Activated CD4-positive, alpha-beta T cell treated with anti-CD3 and anti-CD28 coated beads for 4 hours (primary cell): ENCODE measurements at regions not wholly inside any gene's neighbourhood (a gene's known extent, or its start where the extent isn't known, plus 50 kb on each side); places are given as distances from the start of the nearest gene placed in this dataset.
"Not testable (repeated sequence)": the region's sequence is repeated elsewhere in the genome, so short reads cannot be mapped to it uniquely, and the experiment has no call there.

Experiments
- DNase-seq, 2 donors: peaks; one replicate each; pipeline ENCODE4 v3.0.0-alpha.2; 2020

DNA sequence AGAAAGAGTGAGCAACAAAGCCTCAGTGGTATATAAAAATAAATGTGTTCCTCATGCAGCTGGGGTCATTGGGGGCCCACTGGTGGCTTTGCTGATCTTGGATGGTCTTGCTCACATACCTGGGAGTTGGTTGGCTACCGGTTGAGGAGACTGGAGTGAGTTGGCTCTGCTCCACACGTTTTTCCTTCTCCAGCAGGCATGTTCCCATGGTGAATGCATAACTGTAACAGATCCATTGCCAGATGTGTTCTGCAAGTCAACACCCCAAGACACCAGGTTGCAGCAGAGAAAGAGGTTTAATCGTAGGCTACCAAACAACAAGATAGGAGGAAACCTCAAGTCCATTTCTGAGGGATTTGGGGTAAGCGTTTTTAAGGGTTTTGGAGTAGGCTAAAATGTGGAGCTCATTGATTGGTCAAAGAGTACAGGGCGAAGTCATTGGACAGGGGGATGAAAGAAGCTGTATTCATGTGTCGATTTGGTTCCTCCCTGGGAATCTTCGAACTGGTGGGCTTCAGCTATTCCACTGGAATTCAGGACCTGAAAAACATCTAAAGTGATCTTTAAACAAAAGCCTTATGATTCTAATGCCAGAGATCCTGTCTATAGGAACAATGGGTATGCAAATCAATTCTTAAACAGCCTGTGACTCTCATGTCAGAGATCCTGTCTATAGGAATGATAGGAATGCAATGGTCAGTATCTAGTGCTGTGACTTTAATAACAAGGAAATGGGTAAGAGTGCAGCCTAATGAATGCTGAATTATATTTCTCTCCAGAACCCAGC is 467.5 kb upstream of the C16orf82 start:
- DNase-seq: no peak

DNA sequence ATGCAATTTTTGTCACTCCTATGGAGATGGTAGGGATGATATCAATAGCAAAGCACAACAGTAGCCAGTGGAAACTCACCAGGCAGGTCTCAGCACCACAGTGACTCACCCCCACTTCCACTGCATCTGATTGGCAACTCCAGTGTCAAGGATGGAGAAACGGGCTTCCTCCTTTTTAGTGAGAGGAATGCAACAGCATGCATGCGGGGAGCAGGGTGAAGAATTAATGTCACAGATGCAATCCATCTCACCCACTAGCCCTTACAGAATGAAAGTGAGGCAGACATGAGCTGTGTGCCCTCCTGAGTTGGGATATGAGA is 467.0 kb upstream of the C16orf82 start:
- no peak for DNase-seq

DNA sequence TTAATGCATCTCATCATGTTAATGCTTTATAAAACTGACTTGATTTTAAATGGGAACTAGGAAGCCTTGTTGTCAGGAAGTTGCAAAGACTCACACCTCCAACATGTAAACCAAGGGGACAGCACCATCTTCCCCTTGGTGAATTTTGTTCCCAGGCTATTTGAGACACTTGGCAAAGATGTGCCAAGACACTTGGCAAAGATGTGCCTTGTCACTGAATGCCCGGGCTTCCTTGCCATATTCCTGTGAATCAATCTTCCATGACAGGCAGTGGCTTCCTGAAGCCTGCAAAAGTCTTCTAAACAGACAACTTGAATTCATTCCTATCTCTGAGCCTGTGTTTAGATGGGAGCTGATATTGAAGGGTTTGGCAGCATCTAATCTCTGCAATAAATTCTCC is 465.4 kb upstream of the C16orf82 start:
- no peak for DNase-seq

DNA sequence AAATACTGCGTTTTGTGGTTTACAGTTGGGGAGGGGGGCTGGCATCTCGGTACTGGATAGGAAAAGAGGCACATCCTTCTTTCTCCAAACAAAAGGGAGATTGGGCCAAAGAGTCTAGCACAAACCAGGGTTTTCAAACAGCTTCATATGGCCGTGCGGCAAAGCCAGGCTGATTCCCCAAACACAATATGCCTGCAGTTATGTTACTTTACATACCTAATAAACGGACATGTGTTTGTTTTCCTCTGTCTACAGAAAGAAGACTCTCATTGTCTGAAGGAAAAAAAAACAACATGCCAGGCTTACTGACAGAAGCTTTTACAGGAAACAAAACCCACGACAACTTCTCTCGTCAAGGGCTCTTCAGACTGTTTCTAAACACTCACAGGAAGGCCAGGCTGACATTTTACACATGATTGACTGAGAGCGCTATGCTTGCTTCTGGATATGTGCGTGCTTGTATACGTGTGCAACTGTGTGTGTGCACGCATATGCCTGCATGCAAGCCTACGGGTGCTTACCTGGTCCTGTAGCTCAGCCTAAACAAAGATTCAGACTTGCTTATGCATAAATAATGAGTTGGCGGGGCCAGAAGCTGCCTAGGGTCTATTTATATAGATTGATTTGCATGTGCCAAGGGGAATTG is 461.0 kb upstream of the C16orf82 start:
- no peak for DNase-seq

DNA sequence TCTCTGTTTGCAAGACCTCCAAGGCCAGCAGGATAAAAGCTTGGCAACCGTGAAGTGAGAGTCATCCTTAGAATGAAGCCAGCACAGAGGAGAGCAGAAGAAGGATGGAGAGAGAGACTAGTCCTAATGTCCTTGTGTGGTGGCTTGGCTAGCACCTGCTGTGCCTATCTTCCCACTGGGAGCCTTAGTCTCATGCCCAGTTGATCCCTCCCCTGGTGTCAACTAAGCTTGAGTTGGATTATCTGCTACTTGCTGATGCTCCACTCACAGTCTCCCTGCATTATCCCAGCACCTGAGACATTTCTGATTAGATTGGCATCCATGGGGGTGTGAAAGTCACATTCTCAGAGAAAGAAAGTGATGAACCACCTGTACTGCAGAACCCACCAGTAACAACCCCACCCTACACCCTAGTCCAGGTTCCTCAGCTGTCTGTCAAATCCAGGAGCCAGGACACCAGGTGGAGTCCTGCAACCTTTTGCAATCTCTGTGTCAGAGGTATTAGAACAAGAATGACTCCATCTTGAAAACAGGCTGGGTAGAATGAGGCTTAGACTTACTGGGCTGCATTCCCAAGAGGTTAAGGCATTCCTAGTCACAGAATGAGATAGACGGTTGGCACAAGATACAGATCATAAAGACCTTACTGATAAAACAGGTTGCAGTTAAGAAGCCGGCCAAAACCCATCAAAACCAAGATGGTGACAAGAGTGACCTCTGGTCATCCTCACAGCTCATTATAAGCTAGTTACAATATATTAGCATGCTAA is 460.2 kb upstream of the C16orf82 start:
- no peak for DNase-seq

DNA sequence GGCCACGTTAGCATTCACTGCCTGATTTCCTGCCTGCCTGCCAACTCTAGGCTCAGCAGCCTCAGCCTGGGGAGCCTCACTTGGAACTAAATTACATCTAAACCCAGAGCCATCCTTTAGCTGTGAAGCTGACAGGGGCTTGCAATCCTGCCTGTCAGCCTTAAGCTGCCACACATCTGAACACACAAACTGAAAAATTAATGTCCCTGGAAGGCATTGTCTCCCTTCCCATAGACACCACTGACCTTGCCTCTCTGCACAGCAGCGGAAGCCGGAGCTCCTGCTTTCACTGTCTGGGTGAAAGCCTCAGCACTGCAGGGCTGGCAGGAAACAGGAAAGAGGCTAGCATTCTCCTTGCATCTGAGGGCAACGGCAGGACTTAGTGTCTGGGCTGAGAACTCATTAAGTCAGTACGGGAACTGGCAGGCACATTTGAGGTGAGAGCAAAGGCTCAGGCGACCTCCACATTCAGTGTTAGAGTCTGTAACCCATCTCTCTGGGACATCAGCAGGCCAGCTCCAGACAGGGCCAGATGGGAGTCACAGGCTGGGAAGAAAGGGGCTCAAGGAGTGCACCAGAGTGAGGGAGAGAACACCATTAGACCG is 452.4 kb upstream of the C16orf82 start:
- no peak for DNase-seq

DNA sequence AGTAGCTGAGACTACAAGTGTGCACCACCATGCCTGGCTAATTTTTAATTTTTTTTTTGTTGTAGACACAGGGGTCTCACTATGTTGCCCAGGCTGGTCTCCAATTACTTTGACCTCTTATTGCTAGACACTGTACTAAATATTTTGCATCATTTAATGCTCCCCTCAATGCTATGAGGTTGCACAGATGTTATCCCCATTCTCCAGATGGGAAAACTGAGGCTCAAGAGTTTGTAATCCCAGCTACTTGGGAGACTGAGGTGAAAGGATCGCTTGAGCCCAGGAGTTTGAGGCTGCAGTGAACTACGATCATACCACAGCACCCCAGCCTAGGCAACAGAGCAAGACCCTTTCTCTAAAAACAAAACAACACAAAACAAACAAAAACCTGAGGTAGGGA is 443.3 kb upstream of the C16orf82 start:
- DNase-seq: no peak

DNA sequence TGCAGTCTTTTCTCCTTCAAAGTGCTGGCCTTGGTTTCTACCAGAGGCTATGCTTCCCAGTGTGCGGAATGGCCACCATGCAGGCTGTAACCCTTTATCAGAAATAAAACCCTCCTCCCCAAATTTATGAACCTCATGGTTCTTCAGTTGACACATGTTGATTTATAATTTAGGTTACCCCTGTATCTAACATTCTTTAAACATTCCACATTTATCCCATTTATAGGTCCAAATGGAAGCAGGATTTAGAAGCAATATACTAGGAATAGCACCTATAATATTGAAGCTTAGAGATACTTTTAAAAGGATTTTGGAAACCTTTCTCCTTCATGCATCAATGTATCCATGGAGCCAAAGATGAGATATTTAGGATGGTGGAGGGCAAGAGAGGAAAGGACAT is 438.8 kb upstream of the C16orf82 start:
- DNase-seq: no peak

DNA sequence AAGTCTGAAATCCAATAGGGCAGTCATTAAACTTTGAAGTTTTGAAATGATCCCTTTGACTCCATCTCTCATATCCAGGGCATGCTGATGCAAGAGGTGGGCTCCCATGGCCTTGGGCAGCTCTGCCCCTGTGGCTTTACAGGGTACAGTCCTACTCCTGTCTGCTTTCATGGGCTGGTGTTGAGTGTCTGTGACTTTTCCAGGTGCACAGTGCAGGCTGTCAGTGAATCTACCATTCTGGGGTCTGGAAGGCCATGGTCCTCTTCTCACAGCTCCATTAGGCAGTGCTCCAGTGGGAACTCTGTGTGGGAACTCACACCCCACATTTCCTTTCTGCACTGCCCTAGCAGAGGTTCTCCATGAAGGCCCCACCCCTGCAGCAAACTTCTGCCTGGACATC is 435.4 kb upstream of the C16orf82 start:
- not testable (repeated sequence) for DNase-seq

DNA sequence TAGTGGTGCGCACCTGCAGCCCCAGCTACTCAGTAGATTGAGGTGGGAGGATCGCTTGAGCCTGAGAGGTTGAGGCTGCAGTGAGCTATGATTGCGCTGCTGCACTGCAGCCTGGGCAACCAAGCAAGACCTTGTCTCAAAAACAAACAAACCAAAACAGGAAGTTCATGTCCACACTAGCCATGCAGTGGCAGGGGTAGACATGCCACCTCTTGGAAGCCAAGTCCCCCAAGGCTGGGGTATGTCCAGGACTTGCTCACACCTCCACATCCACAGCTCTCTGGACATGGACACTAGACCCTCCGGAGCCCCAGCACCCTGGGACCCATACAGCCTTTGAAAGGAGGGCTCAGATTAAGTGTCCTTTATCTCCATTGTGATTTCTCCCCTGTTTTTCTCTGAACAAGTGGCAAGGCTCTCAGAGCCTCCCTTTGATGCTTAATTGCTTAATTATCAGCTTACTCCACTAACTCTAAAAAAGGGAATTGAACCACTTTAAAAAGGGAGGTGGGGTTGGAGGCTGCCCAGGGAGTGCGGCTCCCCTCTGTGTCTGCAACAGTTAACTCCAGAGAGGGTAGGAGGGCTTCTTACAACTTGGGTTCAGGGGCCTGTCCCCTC is 424.6 kb upstream of the C16orf82 start:
- DNase-seq: no peak

DNA sequence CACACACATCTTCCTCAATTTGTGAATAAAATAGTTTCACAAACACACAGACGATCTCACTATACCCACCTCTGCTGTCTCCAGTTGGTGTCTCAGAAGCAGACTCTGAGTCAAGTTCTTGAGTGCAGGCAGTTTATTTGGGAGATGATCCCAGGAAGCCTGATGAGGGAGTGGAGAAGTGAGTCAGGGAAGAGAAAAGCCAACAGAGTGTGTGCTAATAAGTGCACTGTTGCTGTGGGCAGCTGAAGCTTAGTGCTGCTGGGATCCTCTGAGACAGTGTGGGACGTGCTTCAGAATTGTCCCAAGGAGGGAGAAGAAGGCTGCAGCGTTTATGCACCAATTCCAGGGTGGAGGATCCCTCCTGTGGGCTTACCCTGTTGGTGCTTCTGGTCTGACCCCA is 423.2 kb upstream of the C16orf82 start:
- no peak for DNase-seq

DNA sequence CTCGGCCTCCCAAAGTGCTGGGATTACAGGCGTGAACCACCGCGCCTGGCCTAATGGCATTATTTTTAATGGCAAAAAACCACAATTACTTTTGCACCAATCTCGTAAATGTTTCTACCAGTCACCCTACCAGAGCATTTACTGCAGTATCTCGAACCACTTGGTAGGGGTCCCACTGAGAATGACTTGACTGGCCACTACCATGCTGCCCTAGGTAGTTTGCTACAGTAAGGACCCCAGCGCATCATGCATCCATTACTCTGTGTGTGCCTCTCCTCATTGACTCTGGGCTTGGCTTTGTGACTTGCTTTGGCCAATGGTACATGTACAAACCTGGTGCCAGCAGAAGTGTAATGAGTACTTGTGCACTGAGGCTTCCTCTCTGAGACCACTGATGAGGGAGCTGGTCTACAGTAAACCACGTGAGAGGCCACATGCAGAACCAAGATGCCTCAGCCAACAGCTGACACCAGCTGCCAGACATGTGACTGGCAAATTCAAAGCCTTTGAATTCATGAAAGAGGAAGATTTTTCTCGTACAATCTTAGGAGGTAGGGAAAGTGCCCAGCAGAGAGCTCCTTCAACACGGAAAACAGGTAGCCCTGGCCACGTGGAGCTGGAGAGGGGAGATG is 421.7 kb upstream of the C16orf82 start:
- no peak for DNase-seq

DNA sequence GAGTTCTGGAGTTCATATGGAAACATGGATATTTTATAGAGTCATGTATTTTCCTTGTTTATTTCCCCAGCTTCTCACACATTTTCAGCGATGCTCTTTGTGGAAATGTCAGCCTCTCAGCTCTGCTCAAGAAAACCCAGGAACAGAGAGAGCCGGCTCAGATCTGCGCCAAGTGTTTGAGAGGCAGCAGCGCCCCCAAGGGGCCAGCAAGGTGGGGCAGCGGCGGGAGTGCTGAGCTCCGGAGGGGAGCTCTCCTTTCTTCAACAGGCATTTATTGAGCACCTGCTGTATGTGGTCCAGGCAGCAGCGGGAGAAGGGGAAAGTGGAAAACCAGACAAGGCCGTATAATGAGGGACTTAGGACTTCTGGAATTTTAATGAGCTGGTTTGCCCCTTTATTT is 421.1 kb upstream of the C16orf82 start:
- DNase-seq: peak; percentile 8 to 25

DNA sequence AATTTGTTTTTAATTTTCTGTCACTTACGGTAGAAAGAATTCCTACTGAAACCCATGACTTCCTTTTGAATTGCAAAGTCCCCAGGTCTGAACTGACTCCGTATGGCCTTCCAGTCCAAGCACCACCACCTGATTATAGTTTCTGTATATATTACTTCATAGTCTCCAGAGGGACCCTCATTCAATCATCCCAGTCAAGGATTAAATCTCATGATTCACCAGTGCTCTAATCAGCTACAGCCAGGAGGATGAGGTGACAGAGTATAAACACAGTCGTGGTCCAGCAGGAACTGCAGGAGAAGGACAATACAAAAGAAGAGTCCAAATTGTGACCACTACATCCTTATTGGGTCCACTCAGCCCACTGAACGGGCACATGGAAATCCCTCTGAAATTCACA is 418.9 kb upstream of the C16orf82 start:
- no peak for DNase-seq

DNA sequence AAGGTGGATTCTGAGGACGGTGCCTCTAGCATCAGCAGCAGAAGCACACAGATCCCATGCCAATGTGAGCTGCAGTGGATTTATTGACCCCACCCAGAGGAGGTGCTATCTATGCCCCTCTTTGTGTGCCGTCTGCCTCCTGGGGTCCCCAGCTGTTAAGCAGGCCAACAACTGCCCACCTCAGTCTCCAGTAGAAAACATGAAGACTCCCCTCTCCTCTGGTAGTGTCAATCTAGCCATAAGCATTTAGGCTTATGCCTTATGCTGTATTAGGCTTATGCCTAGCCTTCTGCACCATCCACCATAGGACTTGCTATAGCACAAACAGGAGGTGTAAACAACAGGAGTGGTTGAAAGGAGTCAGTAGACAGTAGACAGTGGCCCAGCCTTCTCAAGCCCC is 417.9 kb upstream of the C16orf82 start:
- DNase-seq: no peak

DNA sequence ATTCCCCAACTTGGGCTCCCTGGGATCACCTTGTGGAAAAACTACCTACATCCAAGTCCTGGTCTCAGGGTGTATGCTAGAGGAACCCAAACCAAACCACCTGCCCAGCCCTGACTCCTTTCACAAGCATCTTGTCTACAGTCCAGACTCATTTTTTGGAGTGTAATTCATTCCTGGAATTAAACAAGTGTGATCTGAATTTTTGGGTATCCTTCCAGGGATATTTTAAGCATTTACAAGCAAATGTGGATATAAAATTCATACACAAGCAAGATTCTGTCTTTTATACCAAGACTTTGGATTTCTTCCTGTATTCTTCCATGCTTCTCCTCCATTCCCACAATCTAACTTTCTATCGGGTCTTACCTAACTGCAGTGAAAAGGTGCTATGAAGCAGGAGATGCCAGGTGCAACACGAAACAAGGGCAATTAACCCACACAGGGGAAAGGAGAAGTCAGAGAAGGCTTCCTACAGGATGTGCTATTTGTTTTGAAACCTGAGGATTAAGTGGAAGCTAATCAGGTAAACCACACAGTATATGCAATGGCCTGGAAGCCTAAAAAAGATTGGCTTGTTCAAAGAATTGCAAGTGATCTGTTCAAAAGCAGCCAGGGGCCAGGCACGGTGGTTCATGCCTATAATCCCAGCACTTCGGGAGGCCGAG is 417.2 kb upstream of the C16orf82 start:
- no peak for DNase-seq

DNA sequence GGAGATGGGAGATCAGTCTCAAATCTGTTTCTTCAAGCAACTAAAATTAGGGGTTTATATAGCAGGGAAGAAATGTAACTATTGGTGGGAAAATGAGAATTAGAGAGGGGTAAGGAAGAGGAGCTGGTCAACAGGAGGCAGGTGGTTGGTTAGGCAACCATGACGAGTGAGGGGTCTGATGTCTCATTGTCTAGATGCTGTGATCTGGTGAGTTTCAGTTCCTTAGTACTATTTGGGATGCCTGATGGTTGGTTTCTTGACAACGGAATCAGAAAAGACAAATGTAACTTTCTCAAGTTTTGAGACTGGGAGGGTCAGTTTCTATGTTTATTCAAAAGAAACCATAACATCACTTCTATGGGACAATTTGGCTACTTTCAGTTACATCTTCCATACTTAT is 415.3 kb upstream of the C16orf82 start:
- no peak for DNase-seq

DNA sequence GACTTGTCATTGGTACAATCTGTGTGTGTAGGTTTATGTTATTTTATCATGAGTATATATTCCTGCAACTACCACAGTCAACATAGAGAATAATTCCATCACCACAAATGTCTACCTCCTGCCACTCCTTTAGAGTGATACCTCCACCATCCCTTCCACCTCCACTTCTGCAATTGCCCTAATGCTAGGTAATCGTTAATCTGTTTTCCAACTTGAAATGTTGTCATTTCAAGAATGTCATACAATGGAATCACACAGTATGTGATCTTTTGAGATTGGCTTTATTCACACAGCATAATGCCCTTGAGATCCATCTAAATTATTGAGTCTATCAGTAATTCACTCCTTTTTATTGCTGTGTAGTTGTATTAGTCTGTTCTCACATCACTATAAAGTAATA is 414.8 kb upstream of the C16orf82 start:
- DNase-seq: no peak

DNA sequence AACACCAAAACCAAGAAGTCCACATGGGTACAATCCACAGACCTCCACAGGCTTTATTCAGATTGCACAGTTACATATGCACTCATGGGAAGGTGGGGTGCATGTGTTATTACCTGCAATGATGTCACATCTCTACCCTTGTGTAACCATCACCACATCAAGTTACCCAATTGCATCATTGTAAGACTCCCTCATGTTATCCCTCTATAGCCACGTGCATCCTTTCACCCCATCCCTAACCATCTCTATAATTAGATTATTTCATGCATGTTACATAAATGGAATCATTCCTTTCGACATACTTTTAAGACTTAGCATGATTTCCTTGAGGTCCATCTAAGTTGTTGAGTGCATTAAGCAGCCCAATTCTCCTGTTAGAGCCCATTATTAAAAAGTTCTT is 408.2 kb upstream of the C16orf82 start:
- DNase-seq: no peak

DNA sequence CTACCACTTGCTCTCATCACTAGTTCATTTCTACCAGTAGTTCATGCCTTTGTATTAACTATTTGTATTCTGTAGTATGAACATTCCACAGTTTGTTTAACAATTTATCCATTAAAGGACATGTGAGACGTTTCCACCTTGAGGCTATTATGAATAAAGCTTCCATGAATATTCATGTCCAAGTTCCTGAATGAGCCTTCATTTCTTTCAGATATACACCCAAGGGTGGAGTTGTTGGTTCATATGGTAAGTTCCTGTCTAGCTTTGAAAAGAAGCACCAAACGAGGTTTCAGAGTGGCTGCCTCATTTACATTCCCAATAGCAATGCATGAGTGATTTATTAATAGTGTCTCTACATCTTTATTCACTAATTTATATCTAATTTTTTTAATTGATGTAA is 407.8 kb upstream of the C16orf82 start:
- DNase-seq: no peak

DNA sequence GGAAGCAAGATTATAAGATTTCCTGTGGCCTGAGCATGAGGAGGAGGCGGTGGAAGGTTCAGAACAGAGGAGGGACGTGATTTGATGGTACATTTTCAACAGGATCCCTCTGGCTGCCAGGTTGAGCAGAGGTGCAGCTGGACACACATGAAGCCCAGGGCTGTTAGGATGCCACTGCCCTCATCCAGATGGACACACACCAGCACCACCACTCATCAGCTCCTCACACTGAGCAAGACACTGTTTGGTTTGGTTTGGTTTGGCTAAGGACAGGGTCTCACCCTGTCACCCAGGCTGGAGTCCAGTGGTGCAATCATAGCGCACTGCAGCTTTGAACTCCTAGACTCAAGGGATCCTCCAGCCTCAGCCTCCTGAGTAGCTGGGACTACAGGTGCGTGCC is 402.6 kb upstream of the C16orf82 start:
- DNase-seq: no peak
